ENCODE measurements at regions not wholly inside any gene's neighbourhood (a gene's known extent, or its start where the extent isn't known, plus 50 kb on each side); places are given as distances from the start of the nearest gene placed in this dataset.

GRCh38 chr1:175872588-175872987, 129.2 kb upstream of the TNR start:
- TF ChIP-seq CTCF (IDR thresholded peaks at IDR 0.05) (no peak), POLR2AphosphoS5 (IDR thresholded peaks at IDR 0.05) (no peak)

All from gastroesophageal sphincter (tissue), 3 donors.